ENCODE measurements at regions not wholly inside any gene's neighbourhood (a gene's known extent, or its start where the extent isn't known, plus 50 kb on each side); places are given as distances from the start of the nearest gene placed in this dataset.
"Not testable (repeated sequence)": the region's sequence is repeated elsewhere in the genome, so short reads cannot be mapped to it uniquely, and the experiment has no call there.

- no peak for DNase-seq (ENCODE audit: low read depth)
Measured at GRCh38 chr2:239660390-239661230, 259.8 kb upstream of the HDAC4 start.

- no peak for DNase-seq (ENCODE audit: low read depth)
Measured at GRCh38 chr2:239657992-239658391, 257.2 kb upstream of the HDAC4 start.

GRCh38 chr2:239657236-239657635, 256.4 kb upstream of the HDAC4 start:
- no peak for DNase-seq (ENCODE audit: low read depth)

GRCh38 chr2:239654266-239654665, 253.4 kb upstream of the HDAC4 start:
- DNase-seq (ENCODE audit: low read depth) = no peak

- DNase-seq (ENCODE audit: low read depth) = no peak
Measured at GRCh38 chr2:239651859-239652258, 251.0 kb upstream of the HDAC4 start.

- DNase-seq (ENCODE audit: low read depth) = no peak
Measured at GRCh38 chr2:239650674-239651073, 249.9 kb upstream of the HDAC4 start.

GRCh38 chr2:239649309-239649708, 248.5 kb upstream of the HDAC4 start:
- no peak for DNase-seq (ENCODE audit: low read depth)

GRCh38 chr2:239648607-239649006, 247.8 kb upstream of the HDAC4 start:
- DNase-seq (ENCODE audit: low read depth) = no peak

GRCh38 chr2:239647052-239647819, 246.4 kb upstream of the HDAC4 start:
- no peak for DNase-seq (ENCODE audit: low read depth)

GRCh38 chr2:239646184-239646583, 245.4 kb upstream of the HDAC4 start:
- DNase-seq (ENCODE audit: low read depth) = no peak

GRCh38 chr2:239644594-239644993, 243.8 kb upstream of the HDAC4 start:
- DNase-seq (ENCODE audit: low read depth) = not testable (repeated sequence)

GRCh38 chr2:239644011-239644410, 243.2 kb upstream of the HDAC4 start:
- DNase-seq (ENCODE audit: low read depth) = no peak

GRCh38 chr2:239642406-239643004, 241.7 kb upstream of the HDAC4 start:
- DNase-seq (ENCODE audit: low read depth) = no peak

GRCh38 chr2:239641904-239642303, 241.1 kb upstream of the HDAC4 start:
- DNase-seq (ENCODE audit: low read depth) = not testable (repeated sequence)

GRCh38 chr2:239640676-239641578, 240.1 kb upstream of the HDAC4 start:
- no peak for DNase-seq (ENCODE audit: low read depth)

GRCh38 chr2:239640210-239640609, 239.4 kb upstream of the HDAC4 start:
- DNase-seq (ENCODE audit: low read depth) = no peak

- DNase-seq (ENCODE audit: low read depth) = no peak
Measured at GRCh38 chr2:239639421-239640185, 238.8 kb upstream of the HDAC4 start.

GRCh38 chr2:239638376-239638775, 237.6 kb upstream of the HDAC4 start:
- no peak for DNase-seq (ENCODE audit: low read depth)

- DNase-seq (ENCODE audit: low read depth) = no peak
Measured at GRCh38 chr2:239636808-239637207, 236.0 kb upstream of the HDAC4 start.

GRCh38 chr2:239634769-239635168, 233.9 kb upstream of the HDAC4 start:
- DNase-seq (ENCODE audit: low read depth) = no peak
